Thoracic aorta (tissue), 2 donors: ENCODE measurements at regions not wholly inside any gene's neighbourhood (a gene's known extent, or its start where the extent isn't known, plus 50 kb on each side); places are given as distances from the start of the nearest gene placed in this dataset.

ENCODE experiments used
- ATAC-seq: fragments of 150-250 bp; one replicate; pipeline ENCODE4 v1.8.0; 2017; ENCODE audit warnings: low read depth; ENCODE audit not compliant: insufficient number of reproducible peaks, low FRiP score
- DNase-seq: peaks from one replicate; pipeline ENCODE4 v3.0.0-alpha.2; 2020; ENCODE audit warnings: low spot score
- H3K27ac ChIP-seq, 2 donors: fragments of 200-600 bp; sonication (generic); 1 replicate in 1 of 2; 2 replicates in 1 of 2; pipeline ENCODE4 v1.5.1; 2016; ENCODE audit warnings: mild to moderate bottlenecking in 2 of 2, moderate library complexity in 2 of 2
- H3K27me3 ChIP-seq: fragments of 200-600 bp; sonication (generic); replicated peaks from 2 replicates; pipeline ENCODE4 v1.6.0; 2016; ENCODE audit warnings: mild to moderate bottlenecking; ENCODE audit not compliant: insufficient read depth
- H3K36me3 ChIP-seq: fragments of 200-600 bp; sonication (generic); one replicate; pipeline ENCODE4 v1.5.1; 2016
- H3K4me1 ChIP-seq, 2 donors: fragments of 200-600 bp; sonication (generic); 1 replicate in 1 of 2; 2 replicates in 1 of 2; pipeline versions ENCODE4 v1.5.1 to v1.6.0; 2016; ENCODE audit warnings: low read depth in 2 of 2, mild to moderate bottlenecking in 1 of 2; ENCODE audit not compliant: control insufficient read depth in 1 of 2
- H3K4me3 ChIP-seq: fragments of 200-600 bp; sonication (generic); 2 replicates; pipeline ENCODE4 v1.5.1; 2016; ENCODE audit warnings: mild to moderate bottlenecking
- H3K9me3 ChIP-seq: fragments of 200-600 bp; sonication (generic); 2 replicates; pipeline ENCODE4 v1.5.1; 2016
- TF ChIP-seq, protein P1 (sequence below): fragments of 200-600 bp; sonication (generic); IDR thresholded peaks from one replicate; pipeline ENCODE4 v1.5.1; 2019; ENCODE audit warnings: antibody characterized with exemption

- ATAC-seq: no peak
- DNase-seq: peak; percentile 12
- TF ChIP-seq, protein P1, sequence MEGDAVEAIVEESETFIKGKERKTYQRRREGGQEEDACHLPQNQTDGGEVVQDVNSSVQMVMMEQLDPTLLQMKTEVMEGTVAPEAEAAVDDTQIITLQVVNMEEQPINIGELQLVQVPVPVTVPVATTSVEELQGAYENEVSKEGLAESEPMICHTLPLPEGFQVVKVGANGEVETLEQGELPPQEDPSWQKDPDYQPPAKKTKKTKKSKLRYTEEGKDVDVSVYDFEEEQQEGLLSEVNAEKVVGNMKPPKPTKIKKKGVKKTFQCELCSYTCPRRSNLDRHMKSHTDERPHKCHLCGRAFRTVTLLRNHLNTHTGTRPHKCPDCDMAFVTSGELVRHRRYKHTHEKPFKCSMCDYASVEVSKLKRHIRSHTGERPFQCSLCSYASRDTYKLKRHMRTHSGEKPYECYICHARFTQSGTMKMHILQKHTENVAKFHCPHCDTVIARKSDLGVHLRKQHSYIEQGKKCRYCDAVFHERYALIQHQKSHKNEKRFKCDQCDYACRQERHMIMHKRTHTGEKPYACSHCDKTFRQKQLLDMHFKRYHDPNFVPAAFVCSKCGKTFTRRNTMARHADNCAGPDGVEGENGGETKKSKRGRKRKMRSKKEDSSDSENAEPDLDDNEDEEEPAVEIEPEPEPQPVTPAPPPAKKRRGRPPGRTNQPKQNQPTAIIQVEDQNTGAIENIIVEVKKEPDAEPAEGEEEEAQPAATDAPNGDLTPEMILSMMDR: no peak
- Histone ChIP-seq H3K4me1 (peaks cover 0 to 15% of the 10 kb centered on the region in 2 donors), H3K36me3 (no peaks in the 10 kb centered on the region), H3K27ac (peak overlapping the region; percentile 30 to 68), H3K27me3 (no peaks in the 10 kb centered on the region), H3K4me3 (no peak overlapping the region), H3K9me3 (no peaks in the 10 kb centered on the region)
These were observed 66.3 kb upstream of the FRMD4A start for GRCh38 chr10:14397066-14397465.

- no peak for DNase-seq
- H3K36me3 ChIP-seq: no peaks in the 10 kb centered on the region
- ATAC-seq: peak; percentile 9
- no peak overlapping the region for H3K4me3 ChIP-seq
- H3K9me3 ChIP-seq: no peaks in the 10 kb centered on the region
- TF ChIP-seq, protein P1: peak; percentile 40
- no peaks in the 10 kb centered on the region for H3K27me3 ChIP-seq
- peak overlapping the region; percentile 30 to 68 for H3K27ac ChIP-seq
- H3K4me1 ChIP-seq: peaks cover 0 to 15% of the 10 kb centered on the region in 2 donors
These were observed 65.8 kb upstream of the FRMD4A start for GRCh38 chr10:14396411-14397048.

DNA sequence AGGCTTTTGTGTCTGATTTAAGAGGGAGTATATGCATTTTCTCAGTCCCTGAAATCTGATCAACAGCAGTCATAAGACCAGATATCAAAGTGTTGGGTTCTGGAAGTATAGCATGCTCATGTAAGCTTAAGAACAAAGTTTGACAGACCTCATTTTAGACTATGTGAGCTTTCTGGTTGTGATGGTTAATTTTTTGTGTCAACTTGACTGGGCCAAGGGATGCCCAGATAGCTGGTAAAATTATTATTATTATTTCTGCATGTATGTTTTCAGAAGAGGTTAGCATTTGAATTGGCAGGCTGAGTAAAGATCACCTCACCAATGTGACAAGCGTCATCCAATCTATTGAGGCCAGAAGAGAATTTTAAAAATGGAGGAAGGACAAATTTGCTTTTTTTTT is 63.5 kb upstream of the FRMD4A start:
- no peak overlapping the region for H3K27ac ChIP-seq
- no peaks in the 10 kb centered on the region for H3K9me3 ChIP-seq
- ATAC-seq: no peak
- no peak overlapping the region for H3K4me3 ChIP-seq
- TF ChIP-seq, protein P1: no peak
- H3K4me1 ChIP-seq: peaks cover 0 to 15% of the 10 kb centered on the region in 2 donors
- DNase-seq: no peak
- H3K27me3 ChIP-seq: no peaks in the 10 kb centered on the region
- no peaks in the 10 kb centered on the region for H3K36me3 ChIP-seq

DNA sequence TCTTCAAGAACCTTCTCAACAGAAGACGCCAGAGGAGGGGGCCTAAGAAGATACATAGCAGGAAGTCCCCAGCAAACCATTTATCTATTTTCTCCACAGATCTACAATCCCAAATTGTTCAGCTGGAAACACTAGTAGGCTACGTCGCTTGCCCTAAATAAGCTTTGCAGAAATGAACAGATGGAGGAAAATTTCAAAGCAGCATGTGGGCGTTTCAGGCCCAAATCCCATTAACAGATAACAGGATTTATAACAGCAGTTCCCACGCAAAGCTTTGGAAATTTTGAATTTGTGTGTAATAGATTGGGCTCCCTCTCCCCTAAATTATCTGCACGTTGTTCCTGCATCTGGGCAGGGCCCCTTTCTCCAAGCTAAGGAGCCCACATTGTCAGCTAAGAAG is 60.6 kb upstream of the FRMD4A start:
- Histone ChIP-seq H3K36me3 (no peaks in the 10 kb centered on the region), H3K4me1 (no peaks in the 10 kb centered on the region), H3K27ac (no peak overlapping the region), H3K4me3 (no peak overlapping the region), H3K9me3 (no peaks in the 10 kb centered on the region), H3K27me3 (no peaks in the 10 kb centered on the region)
- DNase-seq: no peak
- ATAC-seq: no peak
- TF ChIP-seq, protein P1: no peak

DNA sequence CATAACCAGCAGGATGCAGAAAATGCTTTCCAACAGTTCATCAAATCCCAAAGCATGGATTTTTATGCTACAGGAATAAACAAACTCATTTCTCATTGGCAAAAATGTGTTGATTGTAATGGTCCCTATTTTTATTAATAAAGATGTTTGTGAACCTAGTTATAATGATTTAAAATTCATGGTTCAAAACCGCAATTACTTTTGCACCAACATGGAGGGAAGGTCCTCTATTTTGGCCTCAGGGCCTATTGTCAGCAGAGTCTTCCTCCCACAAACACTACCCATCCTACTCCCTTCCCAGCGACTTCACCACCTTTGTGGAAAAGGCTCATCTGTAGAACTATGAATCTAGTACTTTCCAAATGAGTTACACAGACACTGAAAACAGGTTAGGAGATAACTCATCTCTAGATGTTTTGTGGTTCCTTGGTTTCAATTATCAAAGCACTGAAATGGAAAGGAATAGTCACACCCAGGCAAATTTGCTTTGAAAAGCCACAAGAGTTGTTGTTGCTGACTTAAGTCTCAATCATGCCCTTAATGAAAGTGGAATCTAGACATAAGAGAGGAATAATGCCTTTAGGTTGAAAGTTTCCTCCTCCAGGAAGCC is 59.4 kb upstream of the FRMD4A start:
- Histone ChIP-seq H3K27ac (no peak overlapping the region), H3K4me1 (no peaks in the 10 kb centered on the region), H3K36me3 (no peaks in the 10 kb centered on the region), H3K27me3 (no peaks in the 10 kb centered on the region), H3K4me3 (no peak overlapping the region), H3K9me3 (no peaks in the 10 kb centered on the region)
- TF ChIP-seq, protein P1: no peak
- DNase-seq: no peak
- no peak for ATAC-seq
